8988T (cell line): ENCODE measurements at regions not wholly inside any gene's neighbourhood (a gene's known extent, or its start where the extent isn't known, plus 50 kb on each side); places are given as distances from the start of the nearest gene placed in this dataset.

ENCODE experiments used
- DNase-seq: peaks from one replicate; pipeline ENCODE4 v3.0.0; 2011

- no peak for DNase-seq
These were observed 266.4 kb upstream of the ZNF608 start for GRCh38 chr5:125012727-125013451.

GRCh38 chr5:125014202-125014601, 267.8 kb upstream of the ZNF608 start:
- DNase-seq: no peak

- DNase-seq: no peak
These were observed 271.4 kb upstream of the ZNF608 start for GRCh38 chr5:125017796-125018195.

- no peak for DNase-seq
These were observed 277.2 kb upstream of the ZNF608 start for GRCh38 chr5:125023673-125024072.

GRCh38 chr5:125026867-125027731, 280.7 kb upstream of the ZNF608 start:
- DNase-seq: no peak

GRCh38 chr5:125032286-125032685, 285.8 kb upstream of the ZNF608 start:
- DNase-seq: no peak

- no peak for DNase-seq
These were observed 287.2 kb upstream of the ZNF608 start for GRCh38 chr5:125033602-125034001.

GRCh38 chr5:125034331-125034730, 287.9 kb upstream of the ZNF608 start:
- DNase-seq: no peak

- no peak for DNase-seq
These were observed 290.1 kb upstream of the ZNF608 start for GRCh38 chr5:125036494-125036893.

GRCh38 chr5:125037020-125037419, 290.6 kb upstream of the ZNF608 start:
- DNase-seq: no peak

GRCh38 chr5:125037530-125037929, 291.1 kb upstream of the ZNF608 start:
- DNase-seq: no peak

- no peak for DNase-seq
These were observed 292.0 kb upstream of the ZNF608 start for GRCh38 chr5:125038477-125038876.

- no peak for DNase-seq
These were observed 295.4 kb upstream of the ZNF608 start for GRCh38 chr5:125041798-125042197.

GRCh38 chr5:125042261-125042890, 295.9 kb upstream of the ZNF608 start:
- DNase-seq: no peak

GRCh38 chr5:125043781-125044391, 297.4 kb upstream of the ZNF608 start:
- no peak for DNase-seq

GRCh38 chr5:125044491-125045282, 298.2 kb upstream of the ZNF608 start:
- no peak for DNase-seq

GRCh38 chr5:125045646-125046045, 299.2 kb upstream of the ZNF608 start:
- DNase-seq: no peak

- no peak for DNase-seq
These were observed 300.4 kb upstream of the ZNF608 start for GRCh38 chr5:125046838-125047237.

GRCh38 chr5:125047871-125048270, 301.4 kb upstream of the ZNF608 start:
- no peak for DNase-seq

GRCh38 chr5:125049721-125050702, 303.6 kb upstream of the ZNF608 start:
- no peak for DNase-seq

GRCh38 chr5:125050926-125051325, 304.5 kb upstream of the ZNF608 start:
- no peak for DNase-seq
